ENCODE measurements at regions not wholly inside any gene's neighbourhood (a gene's known extent, or its start where the extent isn't known, plus 50 kb on each side); places are given as distances from the start of the nearest gene placed in this dataset.

DNA sequence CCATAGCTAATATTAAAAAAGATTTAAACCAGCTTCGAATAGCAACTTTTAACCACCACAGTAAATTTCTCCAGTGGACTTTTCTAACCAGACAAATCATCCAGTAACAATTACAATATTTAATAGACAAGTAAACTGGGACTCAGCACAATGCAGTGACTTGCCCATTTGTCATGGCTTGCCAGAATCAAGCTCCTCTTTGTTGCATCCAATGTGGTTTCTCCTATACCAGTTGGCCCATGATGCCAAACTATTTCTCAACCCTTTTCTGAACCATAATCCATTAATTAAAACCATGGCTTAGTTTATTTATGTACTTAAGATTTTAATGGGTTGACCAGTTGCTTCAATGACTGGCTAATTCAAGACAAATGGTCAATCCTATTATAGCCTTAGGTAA lies 64.4 kb downstream of the DIO2 start:
- in situ Hi-C loops (cut with MboI; ENCODE audit: low sequenced_read_pairs, unreplicated experiment) = no loop called here
- DNase-seq (ENCODE audit: low spot score) = no peak
- TF ChIP-seq, protein P1, sequence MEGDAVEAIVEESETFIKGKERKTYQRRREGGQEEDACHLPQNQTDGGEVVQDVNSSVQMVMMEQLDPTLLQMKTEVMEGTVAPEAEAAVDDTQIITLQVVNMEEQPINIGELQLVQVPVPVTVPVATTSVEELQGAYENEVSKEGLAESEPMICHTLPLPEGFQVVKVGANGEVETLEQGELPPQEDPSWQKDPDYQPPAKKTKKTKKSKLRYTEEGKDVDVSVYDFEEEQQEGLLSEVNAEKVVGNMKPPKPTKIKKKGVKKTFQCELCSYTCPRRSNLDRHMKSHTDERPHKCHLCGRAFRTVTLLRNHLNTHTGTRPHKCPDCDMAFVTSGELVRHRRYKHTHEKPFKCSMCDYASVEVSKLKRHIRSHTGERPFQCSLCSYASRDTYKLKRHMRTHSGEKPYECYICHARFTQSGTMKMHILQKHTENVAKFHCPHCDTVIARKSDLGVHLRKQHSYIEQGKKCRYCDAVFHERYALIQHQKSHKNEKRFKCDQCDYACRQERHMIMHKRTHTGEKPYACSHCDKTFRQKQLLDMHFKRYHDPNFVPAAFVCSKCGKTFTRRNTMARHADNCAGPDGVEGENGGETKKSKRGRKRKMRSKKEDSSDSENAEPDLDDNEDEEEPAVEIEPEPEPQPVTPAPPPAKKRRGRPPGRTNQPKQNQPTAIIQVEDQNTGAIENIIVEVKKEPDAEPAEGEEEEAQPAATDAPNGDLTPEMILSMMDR (IDR thresholded peaks at IDR 0.05; ENCODE audit: borderline replicate concordance, control extremely low read depth, extremely low read depth, insufficient read depth, missing control alignments) = no peak

DNA sequence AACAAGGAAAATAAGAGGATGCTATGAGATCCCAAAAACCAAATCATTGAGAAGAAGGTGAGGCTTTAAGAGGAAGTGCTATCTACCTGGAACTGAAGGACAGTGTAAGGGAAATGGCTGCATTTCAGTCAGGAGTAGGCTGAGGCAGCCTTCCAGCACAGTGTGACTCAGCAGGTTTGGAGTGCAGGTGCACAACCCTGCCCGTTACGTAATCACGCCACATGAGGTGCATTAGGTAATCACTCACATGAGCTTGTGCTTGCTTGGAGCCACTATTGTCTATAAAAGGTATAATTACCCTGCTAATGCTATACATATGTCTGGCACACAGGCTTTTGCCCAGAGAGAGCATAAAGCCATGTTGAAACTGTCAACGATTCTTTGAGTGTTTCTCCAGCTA lies 74.9 kb downstream of the DIO2 start:
- in situ Hi-C loops (cut with MboI; ENCODE audit: low sequenced_read_pairs, unreplicated experiment) = no loop called here
- TF ChIP-seq, protein P1 (IDR thresholded peaks at IDR 0.05; ENCODE audit: borderline replicate concordance, control extremely low read depth, extremely low read depth, insufficient read depth, missing control alignments) = no peak
- no peak for DNase-seq (ENCODE audit: low spot score)

- no peak for DNase-seq (ENCODE audit: low spot score)
- TF ChIP-seq, protein P1 (IDR thresholded peaks at IDR 0.05; ENCODE audit: borderline replicate concordance, control extremely low read depth, extremely low read depth, insufficient read depth, missing control alignments) = no peak
- in situ Hi-C loops (cut with MboI; ENCODE audit: low sequenced_read_pairs, unreplicated experiment) = no loop called here
Observed at GRCh38 chr14:80135305-80136088, 75.8 kb downstream of the DIO2 start.

- TF ChIP-seq, protein P1 (IDR thresholded peaks at IDR 0.05; ENCODE audit: borderline replicate concordance, control extremely low read depth, extremely low read depth, insufficient read depth, missing control alignments) = no peak
- in situ Hi-C loops (cut with MboI; ENCODE audit: low sequenced_read_pairs, unreplicated experiment) = no loop called here
- DNase-seq (ENCODE audit: low spot score) = no peak
Observed at GRCh38 chr14:80134321-80134720, 77.0 kb downstream of the DIO2 start.

- no peak for DNase-seq (ENCODE audit: low spot score)
- TF ChIP-seq, protein P1 (IDR thresholded peaks at IDR 0.05; ENCODE audit: borderline replicate concordance, control extremely low read depth, extremely low read depth, insufficient read depth, missing control alignments) = no peak
- in situ Hi-C loops (cut with MboI; ENCODE audit: low sequenced_read_pairs, unreplicated experiment) = no loop called here
Observed at GRCh38 chr14:80133457-80133856, 77.8 kb downstream of the DIO2 start.

DNA sequence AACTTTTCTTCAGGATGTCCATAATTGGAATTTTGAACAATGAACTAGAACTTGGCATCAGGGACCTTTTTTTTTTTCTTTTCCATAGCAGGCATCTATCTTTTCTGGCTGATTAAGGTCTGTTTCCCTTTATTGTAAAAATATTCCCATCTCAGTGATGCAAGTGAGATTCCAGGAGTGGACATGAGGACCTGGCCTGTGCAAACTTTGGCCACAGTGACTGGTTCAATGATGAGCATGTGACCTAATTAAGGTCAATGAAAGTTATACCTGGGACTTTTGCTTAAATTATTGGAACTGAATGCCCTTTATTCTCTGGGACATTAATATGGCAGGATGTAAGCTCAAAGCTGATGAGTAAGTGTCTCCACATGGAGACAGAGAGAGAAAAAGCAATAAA lies 83.8 kb downstream of the DIO2 start:
- TF ChIP-seq, protein P1 (IDR thresholded peaks at IDR 0.05; ENCODE audit: borderline replicate concordance, control extremely low read depth, extremely low read depth, insufficient read depth, missing control alignments) = no peak
- in situ Hi-C loops (cut with MboI; ENCODE audit: low sequenced_read_pairs, unreplicated experiment) = no loop called here
- no peak for DNase-seq (ENCODE audit: low spot score)
